Liver (tissue), 3 donors: ENCODE measurements at regions not wholly inside any gene's neighbourhood (a gene's known extent, or its start where the extent isn't known, plus 50 kb on each side); places are given as distances from the start of the nearest gene placed in this dataset.

ENCODE experiments used
- HNF4G ChIP-seq: IDR thresholded peaks from 2 replicates; pipeline ENCODE4 v1.6.1; 2016; ENCODE audit warnings: antibody characterized with exemption
- MAX ChIP-seq: IDR thresholded peaks from 2 replicates; pipeline ENCODE4 v1.6.1; 2016; ENCODE audit warnings: antibody characterized with exemption
- RAD21 ChIP-seq, 2 donors: IDR thresholded peaks; 2 replicates each; pipeline ENCODE4 v1.6.1; 2016; ENCODE audit warnings: antibody characterized with exemption in 2 of 2, mild to moderate bottlenecking in 2 of 2
- SP1 ChIP-seq: IDR thresholded peaks from 2 replicates; pipeline ENCODE4 v1.6.1; 2018; ENCODE audit warnings: antibody characterized with exemption, mild to moderate bottlenecking
- TF ChIP-seq, protein P1 (sequence below): fragments of 150-350 bp; IDR thresholded peaks from 2 replicates; pipeline ENCODE4 v1.5.1; 2017; ENCODE audit warnings: improper control_type of control experiment, low read depth, low read length; ENCODE audit not compliant: missing input control
- donor health status: healthy.
- donor health status: healthy.

DNA sequence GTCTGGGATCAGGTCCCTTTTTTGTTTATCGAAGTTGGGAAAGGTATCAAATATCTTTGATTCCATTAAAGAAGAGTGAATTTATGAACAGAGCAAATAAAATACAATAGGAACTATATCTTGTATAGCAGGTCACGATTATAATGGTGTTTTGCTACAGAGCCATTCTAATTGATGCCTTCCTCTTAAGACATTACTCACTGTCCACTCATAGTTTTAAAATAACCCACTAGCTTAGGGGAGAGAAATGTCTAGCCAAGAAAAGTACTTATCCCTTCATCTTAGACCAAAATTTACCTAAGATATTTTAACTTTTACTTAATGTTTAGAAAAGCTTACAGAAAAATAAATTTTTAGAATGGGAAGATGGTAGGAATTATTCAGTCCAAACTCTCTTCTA, 112.0 kb upstream of the PABPC4L start:
- TF ChIP-seq, protein P1, sequence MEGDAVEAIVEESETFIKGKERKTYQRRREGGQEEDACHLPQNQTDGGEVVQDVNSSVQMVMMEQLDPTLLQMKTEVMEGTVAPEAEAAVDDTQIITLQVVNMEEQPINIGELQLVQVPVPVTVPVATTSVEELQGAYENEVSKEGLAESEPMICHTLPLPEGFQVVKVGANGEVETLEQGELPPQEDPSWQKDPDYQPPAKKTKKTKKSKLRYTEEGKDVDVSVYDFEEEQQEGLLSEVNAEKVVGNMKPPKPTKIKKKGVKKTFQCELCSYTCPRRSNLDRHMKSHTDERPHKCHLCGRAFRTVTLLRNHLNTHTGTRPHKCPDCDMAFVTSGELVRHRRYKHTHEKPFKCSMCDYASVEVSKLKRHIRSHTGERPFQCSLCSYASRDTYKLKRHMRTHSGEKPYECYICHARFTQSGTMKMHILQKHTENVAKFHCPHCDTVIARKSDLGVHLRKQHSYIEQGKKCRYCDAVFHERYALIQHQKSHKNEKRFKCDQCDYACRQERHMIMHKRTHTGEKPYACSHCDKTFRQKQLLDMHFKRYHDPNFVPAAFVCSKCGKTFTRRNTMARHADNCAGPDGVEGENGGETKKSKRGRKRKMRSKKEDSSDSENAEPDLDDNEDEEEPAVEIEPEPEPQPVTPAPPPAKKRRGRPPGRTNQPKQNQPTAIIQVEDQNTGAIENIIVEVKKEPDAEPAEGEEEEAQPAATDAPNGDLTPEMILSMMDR, result no peak
- TF ChIP-seq MAX (no peak), HNF4G (no peak), RAD21 (IDR thresholded peaks at IDR 0.05) (no peak), SP1 (no peak)
